GM20431 (cell line): ENCODE measurements at regions not wholly inside any gene's neighbourhood (a gene's known extent, or its start where the extent isn't known, plus 50 kb on each side); places are given as distances from the start of the nearest gene placed in this dataset.

ENCODE experiments used
- in situ Hi-C: fragments of 300-500 bp; cut with MseI, MboI; formaldehyde crosslinking; loops from one replicate; pipeline ENCODE4 v1.15.0; 2020; ENCODE audit warnings: low sequenced_read_pairs; ENCODE audit not compliant: unreplicated experiment

DNA sequence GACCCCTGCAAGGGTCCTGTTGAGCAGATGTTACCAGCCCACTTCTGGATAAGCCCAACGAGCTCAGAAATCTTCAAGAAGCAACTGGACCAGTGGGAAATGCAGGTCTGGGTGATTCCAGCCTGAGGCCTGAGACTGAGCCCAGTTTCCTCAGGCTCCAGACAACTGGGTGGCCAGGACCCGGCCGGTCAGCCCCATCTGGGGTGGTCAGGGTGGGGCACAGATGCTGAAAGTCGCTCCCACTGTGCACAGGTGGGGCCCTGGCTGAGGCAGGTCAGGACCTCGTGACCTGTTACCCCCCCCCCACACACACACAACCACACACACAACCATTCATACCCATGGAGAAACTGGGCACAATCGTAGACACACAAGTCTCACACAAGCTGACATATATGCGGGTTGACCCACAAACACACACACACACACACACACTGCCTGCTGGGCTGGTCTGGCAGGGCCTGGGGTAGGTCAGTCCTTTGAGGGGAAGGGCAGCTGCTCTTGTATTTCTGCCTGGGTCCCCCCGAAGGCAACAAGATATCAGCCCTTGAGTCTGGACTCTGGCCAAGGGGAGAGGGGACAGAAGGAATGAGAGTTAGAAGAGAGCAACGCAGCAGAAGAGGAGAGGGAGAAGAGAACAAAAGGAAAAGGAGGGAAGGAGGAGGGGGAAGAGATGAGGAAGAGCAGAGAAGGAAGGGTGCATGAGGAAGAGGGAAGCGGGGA lies 99.0 kb upstream of the CDH5 start:
- in situ Hi-C loops: no loop called here

DNA sequence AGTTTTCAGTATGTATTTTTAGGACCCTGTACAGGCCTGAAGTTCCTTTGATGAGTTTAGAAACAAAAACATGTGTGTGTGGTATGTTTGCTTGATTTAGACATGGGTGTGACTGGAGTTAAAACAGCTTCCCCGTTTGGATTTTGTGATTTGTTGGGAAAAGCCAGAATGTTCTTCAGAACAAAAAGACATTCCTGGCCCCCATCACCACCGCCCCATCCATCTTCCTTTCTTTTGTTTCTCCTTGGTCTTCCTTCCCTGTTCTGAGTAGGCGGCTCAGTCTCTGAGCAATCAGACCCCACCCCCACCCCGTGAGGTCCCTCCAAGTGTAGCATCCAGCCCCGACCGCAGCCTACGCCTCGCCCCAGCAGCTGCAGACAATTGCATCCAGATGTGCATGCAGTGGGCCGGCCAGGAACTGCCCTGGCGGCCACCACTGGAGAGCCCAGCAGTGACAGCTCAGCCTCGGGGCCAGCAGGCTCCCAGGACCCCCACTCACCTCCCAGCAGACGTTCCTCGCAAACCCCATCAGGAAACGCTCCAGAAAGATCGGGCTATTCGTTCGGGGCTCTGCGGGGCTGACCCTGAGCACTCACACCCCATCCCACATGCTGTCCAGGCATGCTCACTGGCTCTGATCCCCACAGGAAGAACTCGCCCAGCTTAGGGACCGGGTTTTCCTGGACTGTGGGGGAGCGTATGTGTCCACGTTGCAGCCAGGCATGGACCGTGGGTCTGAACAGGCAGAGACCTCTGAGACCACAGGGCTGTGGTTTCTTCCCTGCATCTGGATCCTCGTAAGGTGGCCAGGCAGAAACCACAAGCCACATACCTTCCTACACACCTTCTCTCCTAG lies 99.8 kb upstream of the CDH5 start:
- in situ Hi-C loops: no loop called here

DNA sequence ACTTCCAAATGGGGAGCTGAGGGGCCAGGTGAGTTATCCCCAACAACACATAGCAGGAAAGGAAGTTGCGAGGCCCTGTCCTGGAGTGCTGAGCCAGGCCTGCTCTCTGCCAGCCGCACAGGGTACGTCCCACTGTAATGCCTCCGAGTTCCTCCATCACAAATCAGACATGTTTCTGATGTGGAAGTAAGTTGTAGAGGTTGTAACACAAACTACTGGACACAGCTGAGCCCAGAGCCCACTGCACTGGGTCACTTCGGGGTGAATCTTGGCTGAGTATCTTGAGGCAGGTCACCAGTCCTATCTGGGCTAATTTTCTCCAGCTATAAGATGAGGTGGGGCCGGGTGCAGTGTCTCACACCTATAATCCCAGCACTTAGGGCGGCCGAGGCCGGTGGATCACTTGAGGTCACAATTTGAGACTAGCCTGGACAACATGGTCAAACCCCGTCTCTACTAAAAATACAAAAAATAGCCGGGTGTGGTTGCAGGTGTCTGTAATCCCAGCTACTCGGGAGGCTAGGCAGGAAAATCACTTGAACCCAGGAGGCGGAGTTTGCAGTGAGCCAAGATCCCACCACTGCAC lies 100.8 kb upstream of the CDH5 start:
- in situ Hi-C loops: no loop called here

DNA sequence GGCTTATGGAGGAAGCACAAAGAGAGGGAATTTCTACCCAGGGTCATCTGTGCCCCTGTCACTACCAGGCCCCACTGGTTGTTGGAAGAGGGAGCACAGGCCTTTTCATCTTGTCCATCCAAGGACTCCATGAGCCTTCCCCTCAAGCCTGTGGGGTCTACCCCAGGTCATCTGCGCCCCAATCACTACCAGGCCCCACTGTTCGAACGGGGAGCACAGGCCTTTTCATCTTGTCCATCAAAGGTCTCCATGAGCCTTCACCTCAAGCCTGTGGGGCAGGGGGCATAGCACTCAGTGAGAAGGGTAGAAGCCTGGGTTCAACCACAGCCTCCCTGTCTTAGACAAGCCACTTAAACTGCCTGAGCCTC lies 101.5 kb upstream of the CDH5 start:
- in situ Hi-C loops: no loop called here

DNA sequence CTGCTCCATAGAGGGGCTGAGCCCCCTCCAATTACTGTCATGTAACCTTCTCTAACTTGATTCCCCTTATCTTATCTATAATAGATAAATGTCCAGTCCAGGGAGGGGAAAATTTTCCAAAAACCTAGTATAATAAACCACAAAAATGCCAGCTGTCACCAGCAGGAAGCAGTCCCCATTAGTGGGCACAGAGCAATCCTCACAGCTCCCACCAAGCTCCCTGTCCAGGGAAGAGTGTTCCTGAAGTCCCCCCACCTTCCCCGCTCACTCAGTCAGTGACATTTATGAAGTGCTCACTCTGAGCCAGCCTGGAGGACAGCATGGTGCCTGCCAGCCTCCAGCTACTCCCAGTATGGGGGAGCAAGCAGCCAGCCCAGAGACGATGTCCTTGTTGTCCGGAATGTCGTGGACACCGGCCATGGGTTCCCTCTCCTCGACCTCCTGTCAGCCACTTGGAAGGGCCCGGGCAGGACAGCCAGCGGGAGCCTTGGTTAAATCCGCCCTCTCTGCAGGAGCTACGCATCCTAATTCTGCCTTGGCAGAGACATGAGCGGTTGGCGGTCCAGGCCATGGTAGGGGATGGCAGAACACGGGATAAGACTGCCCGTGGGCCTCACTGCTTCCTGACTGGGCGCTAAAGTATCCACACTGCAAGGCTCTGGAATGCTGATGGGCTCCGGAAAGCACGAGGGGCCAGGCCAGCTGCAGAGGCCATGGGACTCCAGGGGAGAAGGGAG lies 102.0 kb upstream of the CDH5 start:
- in situ Hi-C loops: no loop called here

DNA sequence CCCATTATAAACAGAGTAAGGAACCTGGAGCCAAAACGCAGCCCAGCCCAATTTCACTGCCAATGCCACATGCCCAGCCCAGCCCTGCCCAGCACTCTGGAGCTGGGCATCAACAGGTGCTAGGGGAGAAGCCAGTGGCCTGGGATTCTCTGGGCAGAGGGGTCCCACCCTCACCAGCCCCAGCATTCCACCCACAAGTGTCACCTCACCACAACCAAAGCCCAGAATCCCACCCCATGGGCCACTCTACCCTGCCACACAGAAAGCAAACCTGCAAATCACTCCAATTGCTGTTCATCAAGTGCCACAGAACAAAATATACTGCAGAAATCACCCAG lies 102.5 kb upstream of the CDH5 start:
- in situ Hi-C loops: no loop called here

DNA sequence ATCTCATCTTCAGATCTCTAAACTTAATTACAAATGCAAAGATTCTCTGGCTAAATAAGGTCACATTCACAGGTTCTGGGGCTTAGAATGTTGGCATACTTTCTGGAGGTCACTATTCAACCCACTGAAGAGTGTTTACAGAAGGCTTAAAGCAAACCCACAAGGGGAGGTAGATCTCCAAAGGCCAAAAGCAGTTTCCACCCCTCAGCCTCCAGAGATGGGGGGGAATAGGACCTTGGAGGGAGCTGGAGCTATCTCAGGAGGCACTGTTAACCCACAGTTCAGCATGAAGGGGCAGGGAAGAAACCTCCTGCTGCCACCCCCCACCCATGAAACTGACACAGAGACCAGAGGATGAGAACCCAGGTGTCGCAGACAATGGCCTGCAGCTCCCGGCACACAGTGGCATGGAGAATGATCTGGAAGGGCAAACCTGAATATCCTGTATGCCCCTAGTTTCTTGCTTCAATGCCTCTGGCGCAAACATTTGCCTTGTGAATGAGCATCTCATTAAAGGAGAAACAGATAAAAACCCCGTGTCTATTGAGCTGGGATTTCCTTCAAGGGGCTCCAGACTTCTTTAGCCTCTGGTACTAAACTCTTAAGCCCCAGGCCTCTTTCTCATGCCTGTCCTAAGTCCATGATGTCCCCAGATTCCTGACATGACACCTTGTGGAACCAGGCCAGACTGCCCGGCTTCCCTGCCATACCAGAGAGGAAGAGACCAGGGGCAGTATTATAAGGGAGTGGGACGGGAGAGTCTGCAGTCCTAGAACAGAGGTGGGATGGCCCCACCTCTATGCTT lies 103.1 kb upstream of the CDH5 start:
- in situ Hi-C loops: no loop called here

DNA sequence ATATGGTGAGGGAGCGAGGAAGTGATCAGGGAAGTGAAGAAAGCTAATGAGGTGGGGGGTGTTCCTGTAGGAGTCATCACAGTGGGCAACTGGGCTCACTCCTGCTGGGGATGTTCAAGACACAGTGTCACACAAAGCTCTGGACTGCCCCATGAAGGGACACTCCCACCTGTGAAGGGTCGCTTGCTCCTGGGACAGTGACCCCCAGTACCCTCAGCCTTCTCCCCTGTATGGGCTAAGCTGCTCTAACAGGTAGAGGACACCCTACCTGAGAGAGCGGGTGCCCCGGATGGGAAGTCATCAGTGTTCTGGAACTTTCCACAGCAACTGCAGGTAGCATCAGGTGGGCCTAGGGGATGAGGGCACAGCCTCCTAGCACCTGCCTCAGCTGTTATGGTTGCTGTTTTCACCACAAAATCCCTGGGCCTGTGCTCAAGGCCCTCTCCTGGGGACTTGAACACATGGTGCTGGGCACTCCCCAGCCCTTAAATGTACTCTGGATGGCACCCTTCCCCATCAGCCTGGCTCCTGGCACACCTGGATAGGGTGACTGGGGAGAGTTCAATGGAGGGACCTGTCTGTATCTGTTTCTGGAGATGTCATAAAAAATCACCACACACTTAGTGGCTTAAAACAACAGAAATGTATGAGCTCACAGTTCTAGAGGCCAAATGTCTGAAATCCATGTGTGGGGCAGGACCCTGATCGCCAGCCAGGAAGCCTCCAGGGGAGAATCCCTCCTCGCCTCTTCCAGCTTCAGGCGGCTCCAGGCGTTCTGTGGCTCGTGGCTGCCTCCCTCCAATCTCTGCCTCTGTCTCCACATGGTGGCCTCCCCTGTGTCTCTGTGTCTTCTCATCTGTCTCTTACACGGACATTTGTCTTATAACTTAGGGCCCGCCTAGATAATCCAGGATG lies 104.0 kb upstream of the CDH5 start:
- in situ Hi-C loops: no loop called here

DNA sequence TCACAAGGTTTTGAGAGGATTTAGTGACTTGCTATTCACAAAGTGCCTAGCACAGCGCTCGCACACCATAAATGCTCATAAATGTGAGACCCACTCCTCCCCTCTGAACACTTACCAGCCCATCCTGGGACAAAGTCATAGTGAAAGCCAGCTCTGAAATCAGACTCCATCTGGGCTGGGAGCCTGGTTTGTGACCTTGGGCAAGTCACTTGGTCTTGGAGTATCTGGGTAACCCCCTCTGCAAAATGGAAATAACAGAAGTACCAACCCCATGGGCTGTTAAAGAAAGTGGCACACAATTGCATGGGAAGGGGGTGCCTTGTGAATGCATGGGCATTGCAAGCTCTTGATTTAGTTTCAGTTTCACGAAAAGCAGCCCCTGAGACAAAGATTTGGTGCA lies 104.7 kb upstream of the CDH5 start:
- in situ Hi-C loops: no loop called here

DNA sequence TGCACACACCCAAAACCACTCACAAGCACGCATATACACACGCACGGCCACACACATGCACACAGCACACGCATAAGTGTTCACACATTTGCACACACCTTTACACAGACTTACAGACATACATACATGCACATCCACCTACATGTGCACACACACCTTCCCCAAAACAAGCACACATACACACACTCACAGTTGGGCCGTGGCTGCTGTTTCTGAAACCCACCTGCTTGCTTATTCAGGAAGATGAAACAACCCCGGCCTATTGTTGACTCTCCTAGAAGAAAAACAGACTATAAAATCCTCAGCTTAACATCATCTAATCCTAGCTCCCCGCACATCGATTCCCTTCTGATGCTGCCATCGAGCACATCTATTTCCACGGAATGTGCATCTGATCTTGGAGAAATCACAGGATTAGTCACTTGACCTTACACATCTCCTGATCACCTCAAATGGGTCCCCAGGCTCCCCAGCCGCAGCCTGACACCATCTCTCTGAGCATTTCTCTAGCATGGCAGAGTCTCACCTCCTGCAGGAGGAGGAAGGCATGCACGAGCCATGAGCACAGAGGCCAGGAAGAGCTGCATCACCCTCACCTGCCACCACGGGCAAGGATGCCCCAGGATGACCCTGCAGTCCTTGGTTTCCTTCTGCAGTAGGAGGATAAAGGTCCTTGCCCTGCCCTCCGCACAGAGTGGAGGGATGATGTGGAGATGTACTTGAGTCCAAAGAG lies 105.8 kb upstream of the CDH5 start:
- in situ Hi-C loops: no loop called here

DNA sequence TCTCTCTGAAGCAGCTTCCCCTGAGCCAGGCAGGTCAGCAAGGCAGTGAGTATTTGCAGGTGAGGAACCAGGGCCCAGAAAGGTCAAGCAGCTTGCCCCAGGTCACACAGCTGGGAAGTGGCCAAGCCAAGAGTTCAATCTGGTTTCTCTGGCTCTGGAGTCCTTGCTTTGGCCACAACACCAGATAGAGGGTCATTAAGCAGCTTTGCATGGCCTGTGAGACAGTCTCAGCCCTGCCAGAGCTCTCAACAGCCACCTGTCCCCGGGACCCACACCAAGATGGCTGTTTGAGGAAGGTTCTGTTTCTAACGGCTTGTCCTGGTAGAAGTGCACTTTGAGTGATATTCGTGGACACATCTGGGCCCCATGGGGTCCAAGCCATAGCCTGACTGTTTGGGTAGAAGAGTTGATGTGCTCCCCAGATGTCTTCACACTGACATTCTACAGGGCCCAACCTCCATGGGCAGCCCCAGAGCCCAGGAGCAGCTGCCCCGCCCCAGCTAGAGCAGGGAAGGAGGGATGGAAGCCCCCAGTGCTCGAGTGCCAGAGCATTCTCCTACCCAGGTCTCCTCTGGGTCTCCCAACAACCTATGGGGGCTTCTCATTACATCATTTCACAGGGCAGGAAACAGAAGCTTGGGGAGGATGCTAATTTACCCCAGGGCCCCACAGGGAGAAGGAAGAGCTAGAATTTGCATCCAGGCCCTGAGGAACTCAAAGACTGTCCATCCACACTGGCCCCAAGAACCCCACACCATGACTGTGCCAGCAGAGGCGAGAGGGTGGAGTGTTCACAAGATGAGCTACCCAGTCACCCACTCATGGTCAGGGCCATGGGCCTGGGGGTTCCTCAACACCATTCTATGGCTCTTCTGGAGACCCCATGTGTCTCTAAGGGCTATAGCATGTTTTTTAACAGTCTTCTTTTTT lies 107.3 kb upstream of the CDH5 start:
- in situ Hi-C loops: no loop called here

DNA sequence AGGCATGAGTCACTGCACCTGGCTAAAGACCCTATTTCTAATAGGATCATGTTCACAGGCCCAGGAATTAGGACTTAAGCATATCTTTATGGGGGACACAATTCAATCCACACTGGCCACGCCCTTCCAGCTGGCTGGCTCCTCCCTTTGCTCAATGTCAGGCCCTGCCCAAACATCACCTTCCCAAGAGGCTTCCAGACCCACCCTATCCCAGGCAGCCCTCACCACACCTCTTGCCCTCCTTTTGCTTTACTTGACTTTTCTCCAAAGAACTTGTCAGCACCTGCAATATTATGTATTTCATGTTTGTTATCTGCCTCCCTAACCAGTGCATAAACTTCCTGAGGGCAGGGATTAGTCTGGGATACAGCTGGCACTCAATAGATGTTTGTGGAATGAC lies 109.6 kb upstream of the CDH5 start:
- in situ Hi-C loops: no loop called here

DNA sequence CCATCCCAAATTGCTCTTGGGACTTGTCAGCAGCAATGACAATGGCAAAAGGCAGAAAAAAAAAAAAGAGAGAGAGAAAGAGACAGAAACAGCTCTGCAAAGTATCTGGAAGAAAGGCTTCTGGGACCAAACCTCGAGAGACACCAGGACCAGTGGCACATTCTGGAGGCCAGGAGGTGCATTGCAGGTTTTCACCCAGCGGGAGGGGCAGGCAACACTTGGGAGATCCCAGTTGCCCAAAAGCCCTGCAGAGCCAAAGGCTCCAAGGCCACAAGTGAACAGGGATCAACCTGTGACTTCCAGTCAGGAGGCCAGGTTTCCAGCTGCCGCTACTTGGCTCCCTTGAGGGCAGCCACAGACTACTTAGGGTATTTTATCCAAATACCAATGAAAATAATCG lies 110.8 kb upstream of the CDH5 start:
- in situ Hi-C loops: no loop called here

DNA sequence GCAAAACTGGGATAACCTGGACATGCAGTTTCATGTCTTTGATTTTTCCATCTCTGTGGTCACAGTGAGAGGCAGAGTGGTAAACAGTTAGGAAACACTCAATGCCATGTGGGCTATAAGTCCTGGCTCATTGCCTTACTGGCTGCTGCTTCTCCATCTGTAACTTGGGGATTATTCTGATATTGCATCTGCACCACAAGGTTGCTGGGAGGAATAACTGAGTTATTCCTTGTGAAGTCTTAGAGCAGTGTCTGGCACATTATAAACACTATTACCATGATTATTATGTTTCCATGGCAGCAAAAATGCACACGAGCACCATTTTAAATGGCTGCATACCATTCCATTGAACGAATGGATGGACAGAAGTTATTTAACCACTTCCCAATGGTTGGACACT lies 111.7 kb upstream of the CDH5 start:
- in situ Hi-C loops: no loop called here

DNA sequence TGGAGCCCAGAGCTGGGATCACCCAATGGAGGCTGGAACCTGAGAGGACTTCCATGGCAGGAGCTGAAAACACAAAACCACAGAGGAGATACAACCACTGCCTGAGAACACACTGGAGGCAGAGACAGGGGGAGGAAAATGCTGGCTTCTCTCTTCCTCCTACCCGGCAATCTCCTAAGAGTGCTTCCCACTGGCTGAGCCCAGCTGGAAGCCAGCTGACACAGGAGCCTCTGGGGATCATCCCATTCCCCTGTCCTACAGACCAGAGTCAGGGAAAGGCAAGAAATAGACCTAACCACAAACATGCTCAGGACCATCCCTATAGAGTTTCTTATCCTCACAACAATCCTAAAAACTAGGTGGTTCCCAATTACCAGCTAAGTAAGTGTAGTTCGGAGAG lies 112.4 kb upstream of the CDH5 start:
- in situ Hi-C loops: no loop called here

DNA sequence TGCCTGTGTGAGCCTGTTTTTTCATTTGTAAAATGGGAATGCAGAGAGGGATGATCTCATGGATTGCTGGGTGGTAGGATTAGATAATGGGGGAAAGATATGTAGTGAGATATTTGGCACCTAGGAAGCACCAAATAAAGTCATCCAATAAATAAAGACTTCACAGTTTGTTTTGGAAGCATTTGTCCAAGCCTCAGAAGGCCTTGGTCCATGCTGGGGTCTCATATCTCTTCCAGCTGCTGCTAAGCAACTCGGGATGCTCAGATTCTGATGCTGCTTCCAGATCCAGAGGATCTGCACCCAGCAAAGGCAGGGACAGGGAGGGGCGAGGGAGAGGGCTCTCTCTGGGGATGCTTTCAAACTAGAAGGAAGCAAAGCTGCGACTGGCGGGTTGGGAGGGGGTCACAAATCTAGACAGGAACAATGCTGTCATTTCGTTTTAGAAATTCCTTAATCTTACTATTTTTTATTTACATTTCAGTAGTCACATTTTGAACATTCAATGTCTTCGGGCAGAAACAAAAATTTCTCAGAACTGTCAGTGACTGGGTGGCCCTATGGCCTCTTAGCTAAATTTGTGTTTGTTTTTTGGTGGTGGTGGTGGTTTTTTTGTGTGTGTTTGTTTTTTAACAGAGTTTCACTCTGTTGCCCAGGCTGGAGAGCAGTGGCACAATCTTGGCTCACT lies 114.9 kb upstream of the CDH5 start:
- in situ Hi-C loops: no loop called here
